ENCODE measurements at regions not wholly inside any gene's neighbourhood (a gene's known extent, or its start where the extent isn't known, plus 50 kb on each side); places are given as distances from the start of the nearest gene placed in this dataset.

DNA sequence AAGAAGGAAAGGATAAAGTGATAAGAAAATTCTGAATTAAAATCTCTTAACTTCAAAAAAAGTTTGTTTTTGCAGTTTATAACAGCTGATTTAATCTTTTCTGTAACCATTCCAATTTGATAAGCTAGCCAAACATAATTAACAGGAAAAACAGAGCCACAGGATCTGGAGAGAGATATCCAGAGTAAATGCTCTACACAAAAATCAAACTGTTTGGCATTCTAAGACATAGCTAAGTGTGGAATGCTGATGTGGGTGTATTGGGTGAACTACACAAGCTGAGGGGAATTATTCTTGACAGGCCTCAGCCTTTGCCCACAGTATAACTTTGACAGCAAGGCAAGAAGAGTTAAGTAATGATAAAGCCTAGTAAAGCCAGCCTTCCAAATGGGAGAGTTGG is 184.8 kb downstream of the GABRG1 start:
- H3K4me3 ChIP-seq (ENCODE audit: low read depth, low read length): no peak overlapping the region
- no peak for TF ChIP-seq CTCF (IDR thresholded peaks at IDR 0.05; ENCODE audit: insufficient read depth, low read depth, low read length, missing control alignments)

DNA sequence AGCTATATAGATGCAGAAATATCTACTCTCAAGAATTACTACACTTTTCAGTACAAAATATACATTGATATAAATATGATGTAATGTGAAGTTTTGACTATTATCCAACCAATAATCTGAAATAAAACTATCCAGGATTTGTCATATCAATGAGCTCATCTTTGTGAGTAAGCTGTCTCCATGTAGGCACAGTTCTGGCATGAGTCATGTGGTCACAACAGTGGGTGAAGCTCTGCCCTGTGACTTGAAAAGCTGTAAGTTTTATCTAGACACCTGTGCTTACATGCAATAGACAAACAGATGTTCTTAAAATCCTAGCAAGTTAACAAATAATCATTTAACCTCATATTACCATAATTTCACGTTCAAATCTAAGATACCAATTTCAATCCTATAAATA is 192.7 kb downstream of the GABRG1 start:
- DNase-seq (ENCODE audit: low read depth): no peak
- H3K4me3 ChIP-seq (ENCODE audit: low read depth, low read length): no peak overlapping the region
- TF ChIP-seq CTCF (IDR thresholded peaks at IDR 0.05; ENCODE audit: insufficient read depth, low read depth, low read length, missing control alignments): no peak

More for the DNA sequence above, 184.8 kb downstream of the GABRG1 start:
- DNase-seq (ENCODE audit: low read depth): no peak

DNA sequence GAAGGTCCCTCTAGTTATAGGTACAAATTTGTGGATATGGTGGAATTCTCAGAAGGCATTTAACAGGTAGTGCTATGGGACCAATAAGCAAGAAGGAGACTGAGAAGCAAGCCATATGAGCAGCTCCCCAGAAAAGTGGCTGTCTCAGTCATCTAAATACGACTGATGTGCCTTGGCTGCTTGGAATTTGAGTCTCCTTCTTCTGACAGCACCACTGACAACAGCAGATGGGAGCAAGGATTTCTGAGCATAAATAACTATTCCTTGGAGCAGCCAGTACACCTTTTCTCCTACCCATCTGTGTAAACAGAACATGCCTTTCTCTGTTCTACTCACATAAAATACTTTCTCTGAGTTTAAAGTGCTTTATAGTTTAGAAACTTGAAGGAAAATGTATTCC is 196.2 kb downstream of the GABRG1 start:
- TF ChIP-seq CTCF (IDR thresholded peaks at IDR 0.05; ENCODE audit: insufficient read depth, low read depth, low read length, missing control alignments): no peak
- DNase-seq (ENCODE audit: low read depth): no peak
- H3K4me3 ChIP-seq (ENCODE audit: low read depth, low read length): no peak overlapping the region

GRCh38 chr4:45925809-45926208 is 198.0 kb downstream of the GABRG1 start:
- TF ChIP-seq CTCF (IDR thresholded peaks at IDR 0.05; ENCODE audit: insufficient read depth, low read depth, low read length, missing control alignments): no peak
- DNase-seq (ENCODE audit: low read depth): no peak

GRCh38 chr4:45920861-45921260 is 203.0 kb downstream of the GABRG1 start:
- DNase-seq (ENCODE audit: low read depth): no peak
- TF ChIP-seq CTCF (IDR thresholded peaks at IDR 0.05; ENCODE audit: insufficient read depth, low read depth, low read length, missing control alignments): no peak
- H3K4me3 ChIP-seq (ENCODE audit: low read depth, low read length): no peak overlapping the region

More at GRCh38 chr4:45925809-45926208, 198.0 kb downstream of the GABRG1 start:
- no peak overlapping the region for H3K4me3 ChIP-seq (ENCODE audit: low read depth, low read length)

GRCh38 chr4:45910511-45910910 is 213.3 kb downstream of the GABRG1 start:
- TF ChIP-seq CTCF (IDR thresholded peaks at IDR 0.05; ENCODE audit: insufficient read depth, low read depth, low read length, missing control alignments): no peak
- DNase-seq (ENCODE audit: low read depth): no peak
- H3K4me3 ChIP-seq (ENCODE audit: low read depth, low read length): no peak overlapping the region

- no peak for TF ChIP-seq CTCF (IDR thresholded peaks at IDR 0.05; ENCODE audit: insufficient read depth, low read depth, low read length, missing control alignments)
- no peak overlapping the region for H3K4me3 ChIP-seq (ENCODE audit: low read depth, low read length)
- no peak for DNase-seq (ENCODE audit: low read depth)
These were observed 225.8 kb downstream of the GABRG1 start for GRCh38 chr4:45897946-45898585.

Data from GM12865 (cell line).